Esophagus muscularis mucosa (tissue), 4 donors: ENCODE measurements at regions not wholly inside any gene's neighbourhood (a gene's known extent, or its start where the extent isn't known, plus 50 kb on each side); places are given as distances from the start of the nearest gene placed in this dataset.

ENCODE experiments used
- DNase-seq: peaks from one replicate; pipeline ENCODE4 v3.0.0-alpha.2; 2017; ENCODE audit errors: extremely low spot score
- H3K27ac ChIP-seq, 4 donors: fragments of 200-600 bp; sonication (generic); replicated peaks in 1 of 4; 1 replicate in 3 of 4; 2 replicates in 1 of 4; pipeline ENCODE4 v1.5.1; 2016 to 2019; ENCODE audit warnings: mild to moderate bottlenecking in 1 of 4
- H3K27me3 ChIP-seq, 4 donors: fragments of 200-600 bp; sonication (generic); one replicate each; pipeline versions ENCODE4 v1.5.1 to v1.6.0; 2016 to 2019
- H3K36me3 ChIP-seq, 4 donors: fragments of 200-600 bp; sonication (generic); one replicate each; pipeline ENCODE4 v1.5.1; 2016 to 2019
- H3K4me1 ChIP-seq, 4 donors: fragments of 200-600 bp; sonication (generic); one replicate each; pipeline ENCODE4 v1.5.1; 2016 to 2019
- H3K4me3 ChIP-seq, 4 donors: fragments of 200-600 bp; sonication (generic); 1 replicate in 2 of 4; 2 replicates in 2 of 4; pipeline ENCODE4 v1.5.1; 2016 to 2019; ENCODE audit warnings: mild to moderate bottlenecking in 4 of 4, moderate library complexity in 1 of 4
- H3K9me3 ChIP-seq, 4 donors: fragments of 200-600 bp; sonication (generic); 1 replicate in 3 of 4; 2 replicates in 1 of 4; pipeline ENCODE4 v1.5.1; 2016 to 2019
- EP300 ChIP-seq: sonication (generic); formaldehyde crosslinking; IDR thresholded peaks from one replicate; pipeline ENCODE4 v1.6.1; 2017; ENCODE audit warnings: antibody characterized with exemption
- POLR2A ChIP-seq: fragments of 450-650 bp; IDR thresholded peaks from one replicate; pipeline ENCODE4 v1.6.1; 2017; ENCODE audit warnings: antibody characterized with exemption, moderate library complexity, mild to moderate bottlenecking, low read depth
- POLR2AphosphoS5 ChIP-seq, 2 donors: sonication (generic); formaldehyde crosslinking; IDR thresholded peaks; one replicate each; pipeline ENCODE4 v1.6.1; 2017; ENCODE audit warnings: antibody characterized with exemption in 2 of 2
- WGBS: methylation state at CpG from one replicate; pipeline ENCODE4 v1.1.5; 2018; 5-methylcytosine and 5-hydroxymethylcytosine counted together
- intact Hi-C: fragments of 100-400 bp; cut with DNase I; formaldehyde crosslinking; loops from one replicate; pipeline ENCODE4 v1.15.1; 2023
- TF ChIP-seq, protein P1 (sequence below), 3 experiments: fragments of 200-600 bp in 2 of 3; fragments of 450-650 bp in 1 of 3; sonication (generic) in 2 of 3; IDR thresholded peaks; one replicate each; pipeline ENCODE4 v1.5.1; 2017 to 2019; ENCODE audit warnings: antibody characterized with exemption in 3 of 3, mild to moderate bottlenecking in 2 of 3, moderate library complexity in 1 of 3

DNA sequence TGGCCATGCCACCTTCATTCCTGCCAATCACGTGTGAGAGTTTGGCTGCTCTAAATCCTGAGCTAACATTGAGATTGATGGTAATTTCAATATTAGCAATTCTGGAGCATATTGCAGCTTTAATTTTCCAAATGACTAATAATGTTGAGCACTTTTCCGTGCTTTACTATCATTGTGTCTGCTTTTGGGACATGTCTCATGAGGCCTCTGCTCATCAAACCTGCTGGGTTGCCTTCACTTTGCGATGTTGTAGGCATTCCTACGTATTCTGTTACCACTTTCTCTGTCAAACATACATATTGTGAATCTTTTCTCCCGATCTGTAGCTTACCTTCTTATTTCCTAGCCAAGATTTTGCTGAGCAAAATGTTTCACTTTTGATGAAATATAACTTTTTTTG lies 466.6 kb downstream of the GALR1 start:
- H3K36me3 ChIP-seq = no peaks in the 10 kb centered on the region
- no peak overlapping the region for H3K4me3 ChIP-seq
- TF ChIP-seq POLR2A = no peak
- TF ChIP-seq, protein P1, sequence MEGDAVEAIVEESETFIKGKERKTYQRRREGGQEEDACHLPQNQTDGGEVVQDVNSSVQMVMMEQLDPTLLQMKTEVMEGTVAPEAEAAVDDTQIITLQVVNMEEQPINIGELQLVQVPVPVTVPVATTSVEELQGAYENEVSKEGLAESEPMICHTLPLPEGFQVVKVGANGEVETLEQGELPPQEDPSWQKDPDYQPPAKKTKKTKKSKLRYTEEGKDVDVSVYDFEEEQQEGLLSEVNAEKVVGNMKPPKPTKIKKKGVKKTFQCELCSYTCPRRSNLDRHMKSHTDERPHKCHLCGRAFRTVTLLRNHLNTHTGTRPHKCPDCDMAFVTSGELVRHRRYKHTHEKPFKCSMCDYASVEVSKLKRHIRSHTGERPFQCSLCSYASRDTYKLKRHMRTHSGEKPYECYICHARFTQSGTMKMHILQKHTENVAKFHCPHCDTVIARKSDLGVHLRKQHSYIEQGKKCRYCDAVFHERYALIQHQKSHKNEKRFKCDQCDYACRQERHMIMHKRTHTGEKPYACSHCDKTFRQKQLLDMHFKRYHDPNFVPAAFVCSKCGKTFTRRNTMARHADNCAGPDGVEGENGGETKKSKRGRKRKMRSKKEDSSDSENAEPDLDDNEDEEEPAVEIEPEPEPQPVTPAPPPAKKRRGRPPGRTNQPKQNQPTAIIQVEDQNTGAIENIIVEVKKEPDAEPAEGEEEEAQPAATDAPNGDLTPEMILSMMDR (IDR thresholded peaks at IDR 0.05) = no peak
- no peak for TF ChIP-seq POLR2AphosphoS5 (IDR thresholded peaks at IDR 0.05)
- TF ChIP-seq EP300 = no peak
- DNase-seq = no peak
- H3K27ac ChIP-seq = no peak overlapping the region
- H3K4me1 ChIP-seq = no peaks in the 10 kb centered on the region
- no peaks in the 10 kb centered on the region for H3K9me3 ChIP-seq
- intact Hi-C loops = no loop called here
- WGBS = 68% methylated on average over 5 of the region's 5 CpGs
- H3K27me3 ChIP-seq = peaks cover 0 to 21% (median 0%) of the 10 kb centered on the region in 4 donors

DNA sequence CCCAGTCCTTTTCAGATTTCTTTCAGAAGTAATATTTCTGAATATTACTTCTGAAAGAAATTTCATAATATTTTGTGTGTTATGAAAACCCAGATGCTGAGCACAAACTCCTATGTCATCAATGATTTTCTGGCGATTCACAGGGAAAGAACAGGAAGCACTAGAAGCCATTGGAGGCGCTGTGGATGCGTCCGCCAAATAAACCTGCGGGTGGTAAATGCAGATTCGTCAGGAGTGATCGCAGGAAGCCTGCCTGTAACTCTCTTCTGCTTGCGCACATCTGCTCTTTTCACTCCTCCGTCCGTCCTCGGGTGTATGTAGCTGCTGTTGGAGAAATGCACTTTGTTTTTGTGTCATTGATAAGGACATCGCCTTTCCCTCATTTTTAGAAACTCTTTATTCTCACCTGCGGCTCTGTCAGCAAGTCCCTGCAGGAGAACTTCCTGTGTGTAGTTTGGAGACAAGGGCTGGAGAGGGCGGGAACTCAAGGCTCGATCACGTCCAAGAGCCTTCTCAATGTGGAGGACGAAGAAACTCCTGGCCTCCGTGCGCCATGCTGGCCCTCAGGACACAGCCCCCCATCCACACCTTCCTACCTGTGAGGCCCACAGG lies 483.8 kb downstream of the GALR1 start:
- DNase-seq = no peak
- TF ChIP-seq POLR2AphosphoS5 (IDR thresholded peaks at IDR 0.05) (no peak), POLR2A (no peak), EP300 (no peak)
- TF ChIP-seq, protein P1 (IDR thresholded peaks at IDR 0.05) = no peak
- Histone ChIP-seq H3K4me3 (no peak overlapping the region), H3K4me1 (no peaks in the 10 kb centered on the region), H3K27ac (no peak overlapping the region), H3K27me3 (peaks cover 0 to 3% (median 0%) of the 10 kb centered on the region in 4 donors), H3K9me3 (no peaks in the 10 kb centered on the region), H3K36me3 (no peaks in the 10 kb centered on the region)
- intact Hi-C loops = no loop called here
- 88% methylated on average over 19 of the region's 19 CpGs for WGBS

DNA sequence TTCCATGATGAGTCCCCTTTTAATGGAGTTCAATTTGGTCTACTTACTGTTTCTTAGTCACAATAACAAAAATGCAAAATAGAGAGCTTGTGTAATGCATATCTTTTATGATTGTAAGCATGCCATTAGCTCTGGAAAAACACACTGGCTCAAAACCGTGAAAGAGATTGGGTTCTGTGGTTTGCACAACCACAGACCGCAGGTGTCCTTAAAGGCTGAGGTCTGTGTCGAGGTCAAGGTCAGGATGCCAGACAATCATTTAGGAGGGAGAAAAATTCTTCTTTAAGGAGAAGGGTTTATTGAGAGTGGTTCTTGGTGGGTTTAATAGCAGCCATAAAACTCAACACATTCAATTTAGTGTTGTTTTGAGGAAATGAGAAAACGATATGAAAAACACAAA lies 487.2 kb downstream of the GALR1 start:
- Histone ChIP-seq H3K4me3 (no peak overlapping the region), H3K4me1 (no peaks in the 10 kb centered on the region), H3K9me3 (no peaks in the 10 kb centered on the region), H3K36me3 (no peaks in the 10 kb centered on the region), H3K27me3 (no peaks in the 10 kb centered on the region), H3K27ac (no peak overlapping the region)
- DNase-seq = no peak
- intact Hi-C loops = no loop called here
- 84% methylated on average over 4 of the region's 4 CpGs for WGBS
- TF ChIP-seq POLR2A (no peak), EP300 (no peak), POLR2AphosphoS5 (IDR thresholded peaks at IDR 0.05) (no peak)
- TF ChIP-seq, protein P1 (IDR thresholded peaks at IDR 0.05) = no peak

DNA sequence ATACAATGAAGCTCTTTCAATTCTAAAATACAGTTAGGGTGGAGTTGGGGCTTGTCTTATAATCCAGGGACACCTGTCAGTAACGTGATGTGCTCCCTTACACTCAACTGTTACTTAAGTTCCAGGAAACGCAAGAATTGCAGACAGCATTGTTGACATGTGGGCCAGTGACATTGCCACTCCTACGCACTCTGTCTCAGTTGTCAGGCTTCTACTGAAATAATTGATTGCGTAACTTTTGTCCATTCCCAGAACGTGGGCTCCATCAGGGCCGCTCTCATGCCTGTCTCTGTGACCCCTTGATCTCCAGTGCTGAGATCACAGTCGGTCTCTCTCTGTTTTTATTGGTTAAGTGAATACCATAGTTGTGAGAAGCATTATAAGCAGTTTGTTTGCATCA lies 487.8 kb downstream of the GALR1 start:
- no peak for TF ChIP-seq POLR2A
- TF ChIP-seq POLR2AphosphoS5 (IDR thresholded peaks at IDR 0.05) = no peak
- no peak for TF ChIP-seq EP300
- TF ChIP-seq, protein P1 (IDR thresholded peaks at IDR 0.05) = no peak
- no peak overlapping the region for H3K4me3 ChIP-seq
- 72% methylated on average over 7 of the region's 7 CpGs for WGBS
- intact Hi-C loops = no loop called here
- H3K9me3 ChIP-seq = no peaks in the 10 kb centered on the region
- DNase-seq = no peak
- H3K36me3 ChIP-seq = no peaks in the 10 kb centered on the region
- no peak overlapping the region for H3K27ac ChIP-seq
- no peaks in the 10 kb centered on the region for H3K4me1 ChIP-seq
- no peaks in the 10 kb centered on the region for H3K27me3 ChIP-seq

DNA sequence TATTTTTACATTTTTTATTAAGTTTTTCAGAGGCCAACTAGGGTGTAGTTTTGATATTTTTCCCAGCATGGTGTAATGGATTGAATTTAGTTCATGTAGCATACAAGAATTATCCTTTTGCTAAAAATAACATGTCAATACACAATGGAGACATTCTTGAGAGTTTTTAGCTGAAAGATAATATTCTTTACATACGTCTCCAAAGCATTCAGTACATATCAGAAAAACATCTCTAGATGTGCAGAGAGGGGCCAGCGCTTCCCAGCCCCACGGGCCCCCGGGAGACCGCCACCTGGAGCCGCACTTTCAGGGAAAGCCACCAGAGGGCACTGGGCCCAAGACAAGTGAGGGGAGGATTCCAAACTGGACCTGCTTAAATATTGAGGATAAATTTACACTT lies 499.4 kb downstream of the GALR1 start:
- intact Hi-C loops = no loop called here
- H3K9me3 ChIP-seq = no peaks in the 10 kb centered on the region
- WGBS = 35% methylated on average over 6 of the region's 6 CpGs

More for the DNA sequence above, 499.4 kb downstream of the GALR1 start:
- peaks cover 0 to 13% (median 0%) of the 10 kb centered on the region in 4 donors for H3K27me3 ChIP-seq
- H3K4me3 ChIP-seq = no peak overlapping the region
- no peaks in the 10 kb centered on the region for H3K4me1 ChIP-seq
- H3K27ac ChIP-seq = no peak overlapping the region
- TF ChIP-seq POLR2AphosphoS5 (IDR thresholded peaks at IDR 0.05) = no peak
- TF ChIP-seq, protein P1 (IDR thresholded peaks at IDR 0.05) = peak in 1 of 3 experiments; percentile 39
- no peaks in the 10 kb centered on the region for H3K36me3 ChIP-seq
- no peak for DNase-seq
